Kidney (tissue), 13 donors: ENCODE measurements at regions not wholly inside any gene's neighbourhood (a gene's known extent, or its start where the extent isn't known, plus 50 kb on each side); places are given as distances from the start of the nearest gene placed in this dataset.

Experiments used
- DNase-seq, 5 donors: peaks; one replicate each; pipeline ENCODE4 v3.0.0-alpha.2; 2013 to 2020
- FAIRE-seq: peaks from 2 replicates; lab custom pipeline; 2012; peaks lifted over from hg19 to GRCh38; lab: Jason Lieb, UNC
- H3K27ac ChIP-seq, 2 donors: one replicate each; pipeline ENCODE4 v1.7.0; 2013; ENCODE audit warnings: low read depth in 2 of 2, low read length in 2 of 2, inconsistent platforms in 1 of 2
- H3K27me3 ChIP-seq: one replicate; pipeline ENCODE4 v1.7.1; 2013; ENCODE audit warnings: low read length, inconsistent platforms; ENCODE audit not compliant: control insufficient read depth, insufficient read depth
- H3K36me3 ChIP-seq, 3 donors: one replicate each; pipeline versions ENCODE4 v1.7.0 to v1.7.1; 2013; ENCODE audit warnings: low read length in 3 of 3, control low read depth in 1 of 3, inconsistent platforms in 1 of 3; ENCODE audit not compliant: insufficient read depth in 3 of 3, control insufficient read depth in 2 of 3
- H3K4me1 ChIP-seq, 3 donors: one replicate each; pipeline versions ENCODE4 v1.7.0 to v1.7.1; 2013; ENCODE audit warnings: low read length in 3 of 3, inconsistent platforms in 1 of 3, low read depth in 1 of 3; ENCODE audit not compliant: control insufficient read depth in 2 of 3, insufficient read depth in 2 of 3
- H3K4me3 ChIP-seq, 3 donors: one replicate each; pipeline versions ENCODE4 v1.7.0 to v1.8.1; 2013; ENCODE audit warnings: low read length in 3 of 3, control low read depth in 1 of 3, inconsistent platforms in 1 of 3
- H3K9ac ChIP-seq, 3 donors: one replicate each; pipeline versions ENCODE4 v1.7.0 to v1.7.1; 2013; ENCODE audit warnings: low read length in 3 of 3, control low read depth in 1 of 3, inconsistent platforms in 1 of 3
- H3K9me3 ChIP-seq, 3 donors: one replicate each; pipeline versions ENCODE4 v1.7.0 to v1.7.1; 2013; ENCODE audit warnings: low read length in 3 of 3, control low read depth in 1 of 3, inconsistent platforms in 1 of 3; ENCODE audit not compliant: control insufficient read depth in 2 of 3, insufficient read depth in 1 of 3
- intact Hi-C: fragments of 100-400 bp; cut with DNase I; formaldehyde crosslinking; loops from one replicate; pipeline ENCODE4 v1.11.1; 2022
- TF ChIP-seq, protein P1 (sequence below): IDR thresholded peaks from 3 replicates; pipeline ENCODE4 v1.5.1; 2012; ENCODE audit warnings: mild to moderate bottlenecking, moderate library complexity, borderline replicate concordance; ENCODE audit not compliant: insufficient read depth; ENCODE audit errors: extremely low read depth
- donor health status: control.
- donor health status: control.
- donor health status: control.
- donor health status: control.
- donor health status: control.
- donor health status: DM: yes; HTN: yes; CAD: no.
- donor health status: Normal renal cell carcinoma (clear cell type).

DNA sequence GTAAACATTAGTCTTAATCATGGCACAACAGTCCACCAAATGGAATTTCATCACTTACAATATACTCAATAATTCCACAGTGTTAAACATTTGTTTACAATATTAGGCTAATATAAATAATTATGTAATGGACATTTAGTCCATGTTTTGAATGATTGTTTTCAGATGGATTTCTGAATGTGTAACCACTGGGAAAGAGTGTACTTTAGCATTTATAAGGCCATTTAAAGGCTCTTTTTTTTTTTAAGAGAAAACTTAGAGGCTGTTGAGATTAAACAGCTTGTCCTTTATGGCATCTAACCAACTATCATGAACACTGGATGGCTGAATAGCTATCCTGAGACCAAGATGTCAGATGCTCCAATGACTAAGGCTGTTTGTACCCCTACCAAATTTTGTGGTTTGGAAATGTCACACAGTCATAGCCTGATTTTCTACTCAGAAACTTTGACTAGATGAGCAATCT lies 248.3 kb upstream of the GLI3 start:
- FAIRE-seq (no peak), DNase-seq (no peak)
- TF ChIP-seq, protein P1, sequence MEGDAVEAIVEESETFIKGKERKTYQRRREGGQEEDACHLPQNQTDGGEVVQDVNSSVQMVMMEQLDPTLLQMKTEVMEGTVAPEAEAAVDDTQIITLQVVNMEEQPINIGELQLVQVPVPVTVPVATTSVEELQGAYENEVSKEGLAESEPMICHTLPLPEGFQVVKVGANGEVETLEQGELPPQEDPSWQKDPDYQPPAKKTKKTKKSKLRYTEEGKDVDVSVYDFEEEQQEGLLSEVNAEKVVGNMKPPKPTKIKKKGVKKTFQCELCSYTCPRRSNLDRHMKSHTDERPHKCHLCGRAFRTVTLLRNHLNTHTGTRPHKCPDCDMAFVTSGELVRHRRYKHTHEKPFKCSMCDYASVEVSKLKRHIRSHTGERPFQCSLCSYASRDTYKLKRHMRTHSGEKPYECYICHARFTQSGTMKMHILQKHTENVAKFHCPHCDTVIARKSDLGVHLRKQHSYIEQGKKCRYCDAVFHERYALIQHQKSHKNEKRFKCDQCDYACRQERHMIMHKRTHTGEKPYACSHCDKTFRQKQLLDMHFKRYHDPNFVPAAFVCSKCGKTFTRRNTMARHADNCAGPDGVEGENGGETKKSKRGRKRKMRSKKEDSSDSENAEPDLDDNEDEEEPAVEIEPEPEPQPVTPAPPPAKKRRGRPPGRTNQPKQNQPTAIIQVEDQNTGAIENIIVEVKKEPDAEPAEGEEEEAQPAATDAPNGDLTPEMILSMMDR: no peak

DNA sequence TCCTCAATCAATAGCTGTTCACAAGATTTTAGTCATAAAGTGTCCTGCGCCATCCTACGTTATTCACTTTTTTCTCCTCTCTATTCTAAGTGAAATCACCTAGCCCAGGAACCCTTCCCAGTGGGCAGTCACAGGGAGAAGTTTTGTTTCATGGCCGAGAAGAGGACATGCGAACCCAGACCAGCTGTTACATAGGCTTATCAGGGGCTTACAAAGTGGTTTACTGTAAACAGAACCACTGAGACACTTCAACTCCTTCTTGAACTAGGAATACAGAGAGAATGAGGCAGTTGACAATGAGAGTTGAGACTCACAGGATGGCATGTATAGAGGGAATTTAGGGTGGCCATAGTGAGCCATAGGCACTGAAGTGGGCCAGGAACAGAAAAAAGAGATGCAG lies 246.9 kb upstream of the GLI3 start:
- FAIRE-seq (no peak), DNase-seq (no peak)
- no peak overlapping the region for H3K4me3 ChIP-seq
- H3K9me3 ChIP-seq: no peaks in the 10 kb centered on the region
- no peaks in the 10 kb centered on the region for H3K27me3 ChIP-seq
- H3K9ac ChIP-seq: no peak overlapping the region
- TF ChIP-seq, protein P1: no peak
- H3K27ac ChIP-seq: no peak overlapping the region
- H3K4me1 ChIP-seq: peaks cover 0 to 3% (median 0%) of the 10 kb centered on the region in 3 donors
- intact Hi-C loops: no loop called here
- H3K36me3 ChIP-seq: no peaks in the 10 kb centered on the region

More for the DNA sequence above, 248.3 kb upstream of the GLI3 start:
- Histone ChIP-seq H3K36me3 (no peaks in the 10 kb centered on the region), H3K4me3 (no peak overlapping the region), H3K27me3 (no peaks in the 10 kb centered on the region), H3K9me3 (no peaks in the 10 kb centered on the region), H3K9ac (no peak overlapping the region), H3K4me1 (peaks cover 0 to 3% (median 0%) of the 10 kb centered on the region in 3 donors), H3K27ac (no peak overlapping the region)
- intact Hi-C loops: no loop called here

DNA sequence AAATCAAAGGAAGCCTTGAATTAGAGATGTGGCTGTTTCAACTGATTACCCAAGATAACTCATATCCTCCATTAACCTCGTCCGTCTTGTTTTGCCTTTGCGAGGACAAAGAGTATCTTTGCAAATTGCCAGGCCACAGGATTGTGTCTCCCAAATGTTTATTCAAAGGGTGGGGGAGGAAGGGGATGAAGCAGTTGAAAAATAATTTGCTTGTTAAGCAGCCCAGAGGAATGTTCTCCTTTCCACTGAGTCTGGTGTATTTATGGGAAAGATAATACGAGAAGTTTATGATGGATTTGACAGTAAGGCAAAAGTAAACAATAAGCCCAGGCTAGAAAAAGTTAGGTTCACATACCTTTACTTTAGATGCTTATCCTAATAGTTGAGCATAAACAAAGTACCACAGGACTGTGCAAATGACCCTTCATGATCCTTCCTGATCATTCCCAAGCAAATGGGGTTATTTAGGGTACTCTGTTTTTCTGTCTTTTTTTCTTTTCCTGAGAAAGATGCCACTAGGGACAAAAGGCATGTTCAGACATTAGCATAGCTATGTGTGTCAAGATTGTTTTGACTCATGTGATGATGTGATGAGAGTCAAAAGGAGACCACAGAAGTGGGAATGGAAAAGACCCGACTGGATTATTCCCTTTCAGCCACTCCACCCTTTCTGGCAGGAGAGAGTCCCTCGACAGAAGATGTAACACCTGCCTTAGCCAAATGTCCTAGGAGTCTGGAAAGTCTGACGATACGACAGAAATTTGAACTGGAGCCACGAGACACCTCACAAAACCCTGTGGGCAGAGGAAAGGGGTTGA lies 243.0 kb upstream of the GLI3 start:
- H3K9ac ChIP-seq: no peak overlapping the region

More for the DNA sequence above, 243.0 kb upstream of the GLI3 start:
- Histone ChIP-seq H3K27ac (peak overlapping the region in 1 of 2 donors; percentile 8), H3K9me3 (no peaks in the 10 kb centered on the region), H3K27me3 (no peaks in the 10 kb centered on the region), H3K4me3 (no peak overlapping the region), H3K4me1 (peaks cover 0 to 3% (median 0%) of the 10 kb centered on the region in 3 donors), H3K36me3 (no peaks in the 10 kb centered on the region)
- intact Hi-C loops: no loop called here
- DNase-seq: peak in 2 of 5 donors; percentile 22 to 40
- TF ChIP-seq, protein P1: no peak
- no peak for FAIRE-seq
